Activated CD8-positive, alpha-beta T cell treated with anti-CD3 and anti-CD28 coated beads, Interleukin-2, amount 10 ng/mL, durations not matched to agents 7 days and 5 days (primary cell): ENCODE measurements at regions not wholly inside any gene's neighbourhood (a gene's known extent, or its start where the extent isn't known, plus 50 kb on each side); places are given as distances from the start of the nearest gene placed in this dataset.

Source experiments
- ATAC-seq: fragments of 150-1000 bp; cut with Tn5 transposase; one replicate; pipeline ENCODE4 v1.10.0; 2021; ENCODE audit warnings: moderate library complexity
- CTCF ChIA-PET: fragments of 350-600 bp; sonication (Branson Sonifier 250); formaldehyde crosslinking; loops from one replicate; lab custom pipeline; 2021; ENCODE audit warnings: antibody characterized with exemption; lab: Charles Lee
- POLR2A ChIA-PET: fragments of 350-600 bp; sonication (Branson Sonifier 250); formaldehyde crosslinking; loops from one replicate; lab custom pipeline; 2021; ENCODE audit warnings: antibody characterized with exemption; lab: Charles Lee
- DNase-seq: peaks from one replicate; pipeline ENCODE4 v3.0.0-alpha.2; 2020
- H3K27ac Mint-ChIP-seq: one replicate; pipeline ENCODE4 v1.8.0; 2021; ENCODE audit warnings: mild to moderate bottlenecking, mixed read lengths
- H3K27me3 Mint-ChIP-seq: one replicate; pipeline ENCODE4 v1.8.0; 2021; ENCODE audit warnings: low read depth, mixed read lengths
- H3K36me3 Mint-ChIP-seq: one replicate; pipeline ENCODE4 v1.8.0; 2021; ENCODE audit warnings: low read depth, mixed read lengths
- H3K4me1 Mint-ChIP-seq: one replicate; pipeline ENCODE4 v1.8.0; 2021; ENCODE audit warnings: low read depth, mixed read lengths
- H3K4me3 Mint-ChIP-seq: one replicate; pipeline ENCODE4 v1.8.0; 2021; ENCODE audit warnings: mild to moderate bottlenecking, mixed read lengths
- H3K9me3 Mint-ChIP-seq: one replicate; pipeline ENCODE4 v1.8.0; 2022; ENCODE audit warnings: mixed read lengths; ENCODE audit not compliant: insufficient read depth

DNA sequence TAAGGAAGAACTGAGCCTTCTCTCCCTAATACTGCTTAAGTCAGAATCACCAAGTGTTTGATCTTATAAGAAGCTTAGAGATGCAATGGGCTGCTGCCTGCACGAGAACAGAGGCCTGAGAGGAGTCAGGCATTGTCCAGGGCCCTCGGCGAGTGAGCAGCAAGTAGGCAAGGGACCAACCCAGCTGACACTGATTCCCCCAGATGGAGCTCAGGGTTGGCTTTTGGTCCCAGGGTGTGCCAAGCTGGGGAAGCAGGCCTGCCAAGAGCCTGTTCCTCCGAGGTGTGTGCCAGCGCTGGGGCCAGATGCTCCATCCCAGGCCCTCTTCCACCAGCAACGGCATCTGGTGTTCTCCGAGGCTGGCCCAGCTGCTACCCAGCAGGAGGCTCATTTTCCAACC lies 222.0 kb upstream of the ZMIZ1 start:
- no peak overlapping the region for H3K4me3 Mint-ChIP-seq

DNA sequence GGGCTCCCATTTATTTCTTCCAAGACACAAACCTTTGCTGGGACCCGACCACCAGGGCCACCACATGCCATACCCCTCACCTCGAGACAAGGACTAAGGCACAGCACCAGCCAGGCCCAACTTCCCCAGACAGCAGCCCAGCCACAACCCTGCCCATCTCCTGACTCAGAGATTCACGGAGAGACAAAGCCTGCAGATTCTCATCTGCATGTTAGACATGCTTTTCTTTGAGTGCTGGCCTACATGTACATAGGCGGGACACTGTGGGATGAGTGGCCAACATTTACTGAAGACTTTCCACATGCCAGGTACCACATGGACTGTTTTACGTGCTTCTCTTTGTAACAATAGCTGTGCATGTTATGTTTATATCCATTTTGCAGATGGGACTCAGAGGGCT lies 221.3 kb upstream of the ZMIZ1 start:
- H3K27ac Mint-ChIP-seq, result no peak overlapping the region
- ChIA-PET CTCF (no interaction called here), POLR2A (no interaction called here)
- no peak overlapping the region for H3K4me3 Mint-ChIP-seq
- no peak for DNase-seq
- H3K4me1 Mint-ChIP-seq, result no peaks in the 10 kb centered on the region
- no peak for ATAC-seq
- H3K9me3 Mint-ChIP-seq, result no peaks in the 10 kb centered on the region
- H3K36me3 Mint-ChIP-seq, result no peaks in the 10 kb centered on the region
- H3K27me3 Mint-ChIP-seq, result no peaks in the 10 kb centered on the region

More for the DNA sequence above, 222.0 kb upstream of the ZMIZ1 start:
- Mint-ChIP-seq H3K27ac (no peak overlapping the region), H3K36me3 (no peaks in the 10 kb centered on the region), H3K27me3 (peaks cover 2% of the 10 kb centered on the region), H3K9me3 (no peaks in the 10 kb centered on the region), H3K4me1 (no peaks in the 10 kb centered on the region)
- DNase-seq (no peak), ATAC-seq (no peak)
- ChIA-PET CTCF (no interaction called here), POLR2A (no interaction called here)

DNA sequence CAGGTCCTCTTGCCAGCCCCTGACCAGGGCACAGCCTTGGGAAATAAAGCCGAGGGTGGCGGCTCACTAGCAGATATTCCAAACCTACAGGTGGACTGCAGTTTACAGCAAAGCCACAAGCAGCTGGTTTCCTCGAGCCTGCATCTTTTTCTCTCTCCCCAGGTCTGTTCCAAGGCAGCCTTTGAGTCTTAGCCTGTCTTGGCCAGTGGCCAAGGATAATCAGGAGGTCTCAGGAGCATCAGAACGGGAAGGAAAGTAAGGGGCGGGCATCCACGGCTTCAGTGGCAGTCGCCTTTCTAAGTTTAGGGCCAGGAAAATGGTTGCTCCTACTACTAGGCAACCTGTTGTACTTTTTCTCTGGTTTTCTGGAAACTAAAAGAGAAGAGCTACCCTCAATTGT lies 219.7 kb upstream of the ZMIZ1 start:
- ChIA-PET CTCF (interaction anchor here (4.5 kb wide), 1 partner anchor 346 kb away, joined by 23 read pairs; no protein-coding TSS in a partner anchor), POLR2A (no interaction called here)
- no peak for DNase-seq
- no peaks in the 10 kb centered on the region for H3K36me3 Mint-ChIP-seq
- no peaks in the 10 kb centered on the region for H3K9me3 Mint-ChIP-seq
- H3K4me1 Mint-ChIP-seq, result no peaks in the 10 kb centered on the region
- no peaks in the 10 kb centered on the region for H3K27me3 Mint-ChIP-seq
- H3K27ac Mint-ChIP-seq, result no peak overlapping the region
- ATAC-seq, result no peak
- H3K4me3 Mint-ChIP-seq, result no peak overlapping the region

DNA sequence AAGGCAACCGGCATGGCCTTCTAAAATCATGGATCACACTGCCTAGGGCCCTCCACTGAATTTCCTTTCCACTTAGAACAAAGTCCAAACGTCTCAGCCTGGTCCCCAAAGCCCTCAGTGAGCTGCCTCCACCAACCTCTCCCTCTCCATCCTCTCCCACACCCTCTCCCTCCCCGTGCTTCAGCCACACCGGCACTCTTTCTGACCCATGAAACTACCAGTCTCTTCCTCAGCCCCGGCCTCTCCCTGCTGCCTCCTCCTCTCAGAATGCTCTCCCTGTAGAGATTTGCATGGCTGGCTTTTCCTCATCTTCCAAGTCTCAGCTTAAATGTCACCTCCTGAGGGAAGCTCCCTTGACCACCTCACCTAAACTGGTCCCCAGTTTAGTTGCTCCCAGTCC lies 219.0 kb upstream of the ZMIZ1 start:
- ChIA-PET CTCF (interaction anchor here (4.5 kb wide), 1 partner anchor 346 kb away, joined by 23 read pairs; no protein-coding TSS in a partner anchor), POLR2A (no interaction called here)
- H3K4me3 Mint-ChIP-seq, result no peak overlapping the region
- H3K27ac Mint-ChIP-seq, result no peak overlapping the region
- no peaks in the 10 kb centered on the region for H3K9me3 Mint-ChIP-seq
- H3K36me3 Mint-ChIP-seq, result no peaks in the 10 kb centered on the region
- DNase-seq, result no peak
- no peaks in the 10 kb centered on the region for H3K27me3 Mint-ChIP-seq
- ATAC-seq, result no peak
- H3K4me1 Mint-ChIP-seq, result no peaks in the 10 kb centered on the region

DNA sequence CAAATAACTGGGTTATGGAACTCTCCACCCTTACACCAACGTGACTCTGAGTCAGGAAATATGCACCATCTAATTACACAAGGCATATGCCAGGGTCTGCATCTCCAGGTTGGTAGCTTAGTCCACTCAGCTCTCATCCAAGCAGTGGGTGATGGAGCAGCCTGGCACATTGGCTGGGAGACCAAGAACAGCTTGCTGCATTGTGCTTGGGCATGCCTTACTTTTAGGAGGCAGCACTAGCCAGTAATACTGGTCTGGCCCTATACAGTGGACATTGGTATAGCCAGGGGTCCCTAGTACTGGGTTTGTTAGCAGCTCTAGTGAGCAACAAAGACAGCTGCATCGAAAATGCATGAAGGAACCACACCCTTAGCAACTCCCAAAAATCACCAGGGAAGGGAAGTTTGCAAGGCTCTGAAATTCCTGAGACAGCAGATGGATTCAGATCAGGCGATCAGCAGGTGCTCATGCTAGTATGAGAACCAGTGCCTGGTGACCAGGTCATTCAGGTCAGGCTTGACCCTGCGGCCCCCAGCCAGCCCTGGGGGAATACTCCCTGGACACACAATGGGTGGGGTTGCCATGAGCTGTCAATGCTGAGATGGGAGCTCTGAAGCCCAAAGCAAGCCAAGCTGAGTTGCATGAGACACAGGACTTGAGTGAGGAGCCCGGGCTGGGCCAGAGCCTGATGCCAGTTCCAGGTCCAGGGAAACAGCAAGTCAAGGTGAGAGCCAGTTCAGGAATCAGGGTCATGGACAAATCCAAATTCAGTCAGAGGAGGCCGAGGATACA lies 217.9 kb upstream of the ZMIZ1 start:
- Mint-ChIP-seq H3K27ac (no peak overlapping the region), H3K27me3 (no peaks in the 10 kb centered on the region), H3K9me3 (no peaks in the 10 kb centered on the region), H3K4me3 (no peak overlapping the region), H3K36me3 (no peaks in the 10 kb centered on the region), H3K4me1 (no peaks in the 10 kb centered on the region)
- no peak for DNase-seq
- ChIA-PET CTCF (interaction anchor here (4.5 kb wide), 1 partner anchor 345 kb away, joined by 23 read pairs; no protein-coding TSS in a partner anchor), POLR2A (no interaction called here)
- ATAC-seq, result no peak

DNA sequence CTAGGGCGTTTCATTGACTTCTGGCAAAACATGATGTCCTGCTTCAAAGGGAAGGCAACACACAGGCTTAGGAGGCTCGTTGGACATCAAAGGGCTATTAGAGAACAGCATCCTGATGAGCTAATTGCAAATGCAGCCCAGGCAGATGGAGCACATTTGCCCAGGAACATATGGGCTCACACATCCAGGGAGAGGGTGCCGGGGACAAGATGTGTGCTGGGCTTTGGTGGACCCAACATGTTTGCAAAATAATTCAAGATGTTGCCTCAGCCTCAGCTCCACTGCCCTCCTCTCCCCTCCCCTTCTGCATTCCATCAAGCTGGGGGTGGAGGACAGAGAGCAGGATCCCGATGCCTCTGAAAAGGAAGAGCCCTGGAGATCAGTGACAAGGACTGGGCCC lies 217.1 kb upstream of the ZMIZ1 start:
- no peak for ATAC-seq
- POLR2A ChIA-PET, result no interaction called here
- H3K4me3 Mint-ChIP-seq, result no peak overlapping the region
- no peaks in the 10 kb centered on the region for H3K36me3 Mint-ChIP-seq
- H3K9me3 Mint-ChIP-seq, result no peaks in the 10 kb centered on the region
- no peaks in the 10 kb centered on the region for H3K27me3 Mint-ChIP-seq
- DNase-seq, result no peak
- CTCF ChIA-PET, result interaction anchor here (1.0 to 4.5 kb wide), 4 partner anchors 16 to 352 kb away, joined by 3 to 23 read pairs (median 4); no protein-coding TSS in a partner anchor
- H3K4me1 Mint-ChIP-seq, result no peaks in the 10 kb centered on the region
- no peak overlapping the region for H3K27ac Mint-ChIP-seq

DNA sequence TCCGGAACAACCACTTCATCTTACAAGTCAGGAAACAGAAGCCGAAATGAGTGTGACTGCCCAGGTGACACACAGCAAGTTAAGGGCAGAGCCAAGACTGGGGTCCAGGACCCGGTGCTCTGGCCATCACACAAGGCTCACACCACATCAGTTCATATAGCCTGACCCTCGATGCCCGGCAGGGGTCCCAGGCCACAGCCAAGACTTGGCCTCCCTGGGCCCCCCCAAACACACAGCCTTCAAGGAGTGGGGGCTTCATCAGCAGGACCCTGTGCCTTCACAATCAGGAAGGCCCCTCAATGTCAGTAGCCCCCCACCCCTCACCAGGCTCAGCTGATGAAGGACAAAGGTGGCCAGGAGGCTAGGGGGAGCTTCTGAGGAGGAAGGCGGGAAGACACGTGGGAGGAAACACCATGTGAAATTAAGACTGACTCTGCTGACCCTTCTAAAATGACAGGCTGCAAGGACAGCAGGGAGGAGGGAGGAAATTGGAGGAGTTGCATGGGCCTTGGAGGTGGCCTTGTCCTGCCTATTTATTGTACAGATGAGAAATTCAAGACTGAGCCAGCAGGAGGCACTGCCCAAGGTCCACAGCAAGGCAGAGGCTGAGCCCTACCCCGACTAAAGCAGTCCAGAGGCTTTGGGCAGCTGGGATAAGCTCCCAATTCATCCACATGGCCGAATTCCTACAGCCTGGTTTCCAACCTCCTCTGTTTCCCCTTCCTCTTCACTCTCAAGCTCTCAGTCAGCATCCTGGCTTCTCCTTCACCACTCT lies 216.1 kb upstream of the ZMIZ1 start:
- Mint-ChIP-seq H3K4me1 (no peaks in the 10 kb centered on the region), H3K4me3 (no peak overlapping the region), H3K27me3 (no peaks in the 10 kb centered on the region), H3K36me3 (no peaks in the 10 kb centered on the region), H3K27ac (no peak overlapping the region), H3K9me3 (no peaks in the 10 kb centered on the region)
- ChIA-PET POLR2A (interaction anchor here (0.6 kb wide), 1 partner anchor 25 kb away, joined by 3 read pairs; no protein-coding TSS in a partner anchor), CTCF (interaction anchor here (0.7 to 4.5 kb wide), 6 partner anchors 17 to 392 kb away, joined by 3 to 23 read pairs (median 4); no protein-coding TSS in a partner anchor)
- ATAC-seq (no peak), DNase-seq (peak; percentile 33)

DNA sequence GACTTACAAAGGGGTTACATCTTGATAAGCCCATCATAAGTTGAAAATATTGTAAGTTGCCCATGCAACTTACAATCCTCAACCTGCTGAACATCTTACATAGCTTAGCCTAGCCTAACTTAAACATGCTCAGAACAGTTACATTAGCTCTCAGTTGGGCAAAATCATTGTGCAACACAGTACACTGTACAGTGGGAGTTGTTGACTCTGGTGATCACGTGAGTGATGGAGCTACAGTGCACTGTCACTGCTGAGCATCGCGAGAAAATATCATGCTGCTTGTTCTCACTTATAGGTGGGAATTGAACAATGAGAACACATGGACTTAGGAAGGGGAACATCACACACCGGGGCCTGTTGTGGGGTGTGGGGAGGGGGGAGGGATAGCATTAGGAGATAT lies 214.9 kb upstream of the ZMIZ1 start:
- H3K27me3 Mint-ChIP-seq, result no peaks in the 10 kb centered on the region
- H3K36me3 Mint-ChIP-seq, result no peaks in the 10 kb centered on the region
- POLR2A ChIA-PET, result interaction anchor here (0.7 kb wide), 1 partner anchor 205 kb away, joined by 3 read pairs; no protein-coding TSS in a partner anchor
- no peak for ATAC-seq
- H3K4me1 Mint-ChIP-seq, result no peaks in the 10 kb centered on the region
- no peak for DNase-seq
- no peak overlapping the region for H3K27ac Mint-ChIP-seq
- no peak overlapping the region for H3K4me3 Mint-ChIP-seq
- H3K9me3 Mint-ChIP-seq, result no peaks in the 10 kb centered on the region
- CTCF ChIA-PET, result interaction anchor here (1.5 to 4.5 kb wide), 2 partner anchors 20 to 342 kb away, joined by 3 to 23 read pairs; no protein-coding TSS in a partner anchor

DNA sequence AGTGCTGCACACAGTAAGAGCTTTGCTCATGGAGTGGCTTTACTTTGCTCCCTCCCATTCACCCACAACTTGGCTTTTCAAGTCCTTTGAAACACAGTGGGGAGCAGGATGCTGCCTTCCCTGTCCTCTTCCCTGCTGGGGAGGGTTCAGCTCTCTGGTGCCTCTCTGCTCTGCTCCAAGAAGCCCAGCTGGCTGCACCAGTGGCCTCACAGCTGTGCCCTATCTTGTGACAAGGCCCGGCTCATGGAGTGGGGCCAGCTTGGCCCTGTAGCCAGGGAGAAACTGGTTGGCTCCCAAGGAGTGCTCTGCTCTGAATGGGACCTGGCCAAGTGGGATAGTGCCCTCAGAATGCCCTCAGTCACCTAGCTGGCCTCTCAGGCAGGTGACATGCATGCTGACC lies 212.3 kb upstream of the ZMIZ1 start:
- no peaks in the 10 kb centered on the region for H3K27me3 Mint-ChIP-seq
- H3K27ac Mint-ChIP-seq, result no peak overlapping the region
- DNase-seq (no peak), ATAC-seq (no peak)
- H3K4me1 Mint-ChIP-seq, result no peaks in the 10 kb centered on the region
- no peaks in the 10 kb centered on the region for H3K36me3 Mint-ChIP-seq
- no peaks in the 10 kb centered on the region for H3K9me3 Mint-ChIP-seq
- POLR2A ChIA-PET, result no interaction called here
- CTCF ChIA-PET, result no interaction called here
- H3K4me3 Mint-ChIP-seq, result no peak overlapping the region

DNA sequence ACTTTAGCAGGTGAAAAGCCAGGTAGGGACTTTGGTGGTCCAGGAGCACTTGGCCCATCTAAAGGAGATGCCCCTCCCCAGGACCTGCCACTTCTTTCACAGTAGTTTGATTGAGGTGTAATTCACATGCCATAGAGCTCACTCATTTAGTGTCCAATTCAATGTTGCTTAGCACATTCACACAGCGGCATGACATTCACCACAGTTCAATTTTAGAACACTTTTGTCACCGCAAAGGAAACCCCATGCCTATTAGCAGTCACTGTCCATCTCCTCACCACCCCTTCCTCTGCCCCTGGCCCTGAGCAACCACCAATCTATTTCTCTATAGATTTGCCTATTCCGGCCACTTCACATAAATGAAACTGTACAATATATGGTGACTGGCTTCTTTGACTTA lies 211.6 kb upstream of the ZMIZ1 start:
- no peaks in the 10 kb centered on the region for H3K36me3 Mint-ChIP-seq
- no peaks in the 10 kb centered on the region for H3K9me3 Mint-ChIP-seq
- DNase-seq (no peak), ATAC-seq (no peak)
- H3K27ac Mint-ChIP-seq, result no peak overlapping the region
- no peaks in the 10 kb centered on the region for H3K4me1 Mint-ChIP-seq
- no peak overlapping the region for H3K4me3 Mint-ChIP-seq
- ChIA-PET POLR2A (no interaction called here), CTCF (no interaction called here)
- no peaks in the 10 kb centered on the region for H3K27me3 Mint-ChIP-seq

DNA sequence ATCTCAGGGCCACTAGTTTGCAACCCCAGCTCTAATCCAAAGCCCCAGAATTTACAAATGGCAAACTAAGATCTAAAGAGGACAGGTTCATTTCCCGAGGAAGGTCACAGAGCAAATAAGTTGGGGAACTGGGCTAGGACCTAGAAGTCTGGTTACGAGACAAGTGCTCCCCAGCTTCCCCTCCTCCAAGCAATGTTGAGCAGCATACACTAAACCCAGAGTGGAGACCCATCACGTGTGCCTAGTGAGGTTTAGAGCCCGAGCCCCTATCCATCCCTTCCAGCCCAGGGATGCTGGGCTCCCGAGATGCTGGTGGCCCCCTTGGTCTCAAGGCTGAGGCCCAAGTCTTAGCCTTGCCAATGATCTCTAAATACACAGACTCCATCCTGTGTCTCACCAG lies 209.5 kb upstream of the ZMIZ1 start:
- ChIA-PET POLR2A (no interaction called here), CTCF (no interaction called here)
- DNase-seq (no peak), ATAC-seq (no peak)
- H3K9me3 Mint-ChIP-seq, result no peaks in the 10 kb centered on the region
- H3K4me3 Mint-ChIP-seq, result no peak overlapping the region
- H3K36me3 Mint-ChIP-seq, result no peaks in the 10 kb centered on the region
- no peaks in the 10 kb centered on the region for H3K27me3 Mint-ChIP-seq
- no peak overlapping the region for H3K27ac Mint-ChIP-seq
- no peaks in the 10 kb centered on the region for H3K4me1 Mint-ChIP-seq

DNA sequence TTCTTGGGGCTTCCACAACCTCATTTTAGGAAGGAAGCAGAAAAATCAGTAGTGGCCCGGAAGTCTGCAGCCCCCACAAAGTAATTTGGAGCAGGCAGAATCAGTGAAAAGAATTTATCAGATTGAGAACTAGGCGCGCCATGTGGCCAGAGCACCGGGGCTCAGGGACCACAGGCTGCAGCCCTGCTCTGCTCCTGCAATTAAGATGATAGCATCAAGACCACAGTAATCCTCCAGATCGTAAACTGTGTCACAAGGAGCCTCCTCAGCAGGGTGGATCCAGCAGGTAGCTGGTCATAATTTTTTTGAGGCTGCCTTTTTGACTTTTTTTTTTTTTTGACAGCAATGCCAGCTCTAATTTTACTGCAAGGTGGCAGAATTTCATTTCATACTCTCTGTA lies 209.0 kb upstream of the ZMIZ1 start:
- no peaks in the 10 kb centered on the region for H3K36me3 Mint-ChIP-seq
- POLR2A ChIA-PET, result no interaction called here
- ATAC-seq, result no peak
- DNase-seq, result peak; percentile 14
- no peaks in the 10 kb centered on the region for H3K4me1 Mint-ChIP-seq
- CTCF ChIA-PET, result no interaction called here
- no peak overlapping the region for H3K27ac Mint-ChIP-seq
- H3K9me3 Mint-ChIP-seq, result no peaks in the 10 kb centered on the region
- no peak overlapping the region for H3K4me3 Mint-ChIP-seq
- no peaks in the 10 kb centered on the region for H3K27me3 Mint-ChIP-seq
